ENCODE measurements at regions not wholly inside any gene's neighbourhood (a gene's known extent, or its start where the extent isn't known, plus 50 kb on each side); places are given as distances from the start of the nearest gene placed in this dataset.

- Histone ChIP-seq H2BK5ac (ENCODE audit: low read length) (no peak overlapping the region), H2AFZ (ENCODE audit: low read length) (peak overlapping the region; percentile 36), H3K4me2 (ENCODE audit: insufficient read depth, low read length, poor library complexity, severe bottlenecking) (no peak overlapping the region), H3K27me3 (ENCODE audit: control insufficient read depth in 3 of 3, insufficient read depth in 3 of 3, low read depth in 1 of 3, low read length in 3 of 3) (no peaks in the 10 kb centered on the region), H3K36me3 (replicated peaks in 1 of 2; ENCODE audit: control insufficient read depth in 2 of 2, insufficient read depth in 2 of 2, low read length in 2 of 2) (no peaks in the 10 kb centered on the region), H3K79me1 (ENCODE audit: low read depth, low read length) (no peaks in the 10 kb centered on the region), H3K27ac (replicated peaks; ENCODE audit: low read length) (no peak overlapping the region), H3K9me3 (replicated peaks in 1 of 2; ENCODE audit: control insufficient read depth in 2 of 2, insufficient read depth in 1 of 2, low read depth in 1 of 2, low read length in 2 of 2) (no peaks in the 10 kb centered on the region), H4K91ac (ENCODE audit: low read depth, low read length, poor library complexity) (no peak overlapping the region), H2BK15ac (ENCODE audit: low read length) (no peak overlapping the region), H3K23ac (ENCODE audit: low read depth, low read length, poor library complexity) (no peak overlapping the region), H3K4me1 (ENCODE audit: control insufficient read depth in 2 of 2, insufficient read depth in 1 of 2, low read depth in 1 of 2, low read length in 2 of 2) (peaks cover 0 to 6% of the 10 kb centered on the region in 2 donors), H2AK5ac (ENCODE audit: low read depth, low read length) (no peak overlapping the region), H3K18ac (ENCODE audit: low read length) (no peak overlapping the region), H3K4me3 (ENCODE audit: low read length in 2 of 2) (no peak overlapping the region), H4K8ac (ENCODE audit: low read depth, low read length) (no peak overlapping the region), H2BK120ac (ENCODE audit: low read depth, low read length) (no peak overlapping the region), H2BK12ac (ENCODE audit: low read length) (no peak overlapping the region), H3K9ac (ENCODE audit: low read depth, low read length, poor library complexity) (no peak overlapping the region), H3K4ac (ENCODE audit: low read length) (no peak overlapping the region), H3K14ac (ENCODE audit: low read length) (no peak overlapping the region)
- DNase-seq (ENCODE audit: low spot score), result no peak
- WGBS, 2 donors (ENCODE audit: extremely low coverage in 2 of 2, insufficient read length in 2 of 2, insufficient replicate concordance in 1 of 2), result no CpG with 5 or more reads among the region's 3 CpGs
Measured at GRCh38 chr13:105721016-105721415, 814.4 kb downstream of the EFNB2 start.

GRCh38 chr13:105719859-105720258 is 815.6 kb downstream of the EFNB2 start:
- H4K91ac ChIP-seq (ENCODE audit: low read depth, low read length, poor library complexity), result no peak overlapping the region
- no peaks in the 10 kb centered on the region for H3K79me1 ChIP-seq (ENCODE audit: low read depth, low read length)
- no peak overlapping the region for H2AK5ac ChIP-seq (ENCODE audit: low read depth, low read length)
- no CpG with 5 or more reads among the region's 6 CpGs for WGBS, 2 donors (ENCODE audit: extremely low coverage in 2 of 2, insufficient read length in 2 of 2, insufficient replicate concordance in 1 of 2)
- H3K9ac ChIP-seq (ENCODE audit: low read depth, low read length, poor library complexity), result no peak overlapping the region
- H3K4ac ChIP-seq (ENCODE audit: low read length), result no peak overlapping the region
- H2BK12ac ChIP-seq (ENCODE audit: low read length), result no peak overlapping the region
- no peaks in the 10 kb centered on the region for H3K36me3 ChIP-seq (replicated peaks in 1 of 2; ENCODE audit: control insufficient read depth in 2 of 2, insufficient read depth in 2 of 2, low read length in 2 of 2)
- H4K8ac ChIP-seq (ENCODE audit: low read depth, low read length), result no peak overlapping the region
- no peak overlapping the region for H2BK120ac ChIP-seq (ENCODE audit: low read depth, low read length)
- H2AFZ ChIP-seq (ENCODE audit: low read length), result peak overlapping the region; percentile 18
- DNase-seq (ENCODE audit: low spot score), result no peak
- no peak overlapping the region for H3K14ac ChIP-seq (ENCODE audit: low read length)
- H3K4me1 ChIP-seq (ENCODE audit: control insufficient read depth in 2 of 2, insufficient read depth in 1 of 2, low read depth in 1 of 2, low read length in 2 of 2), result peaks cover 0 to 6% of the 10 kb centered on the region in 2 donors
- H3K4me2 ChIP-seq (ENCODE audit: insufficient read depth, low read length, poor library complexity, severe bottlenecking), result no peak overlapping the region
- H2BK15ac ChIP-seq (ENCODE audit: low read length), result no peak overlapping the region
- H3K23ac ChIP-seq (ENCODE audit: low read depth, low read length, poor library complexity), result no peak overlapping the region
- H3K27ac ChIP-seq (replicated peaks; ENCODE audit: low read length), result no peak overlapping the region
- H3K18ac ChIP-seq (ENCODE audit: low read length), result no peak overlapping the region
- H3K27me3 ChIP-seq (ENCODE audit: control insufficient read depth in 3 of 3, insufficient read depth in 3 of 3, low read depth in 1 of 3, low read length in 3 of 3), result no peaks in the 10 kb centered on the region
- no peak overlapping the region for H2BK5ac ChIP-seq (ENCODE audit: low read length)
- no peak overlapping the region for H3K4me3 ChIP-seq (ENCODE audit: low read length in 2 of 2)
- H3K9me3 ChIP-seq (replicated peaks in 1 of 2; ENCODE audit: control insufficient read depth in 2 of 2, insufficient read depth in 1 of 2, low read depth in 1 of 2, low read length in 2 of 2), result no peaks in the 10 kb centered on the region

- H2BK120ac ChIP-seq (ENCODE audit: low read depth, low read length), result no peak overlapping the region
- no peak for DNase-seq (ENCODE audit: low spot score)
- WGBS, 2 donors (ENCODE audit: extremely low coverage in 2 of 2, insufficient read length in 2 of 2, insufficient replicate concordance in 1 of 2), result no CpG with 5 or more reads among the region's 3 CpGs
Measured at GRCh38 chr13:105709181-105709580, 826.3 kb downstream of the EFNB2 start.

GRCh38 chr13:105703843-105704242 is 831.6 kb downstream of the EFNB2 start:
- no peak overlapping the region for H3K4me2 ChIP-seq (ENCODE audit: insufficient read depth, low read length, poor library complexity, severe bottlenecking)
- H2AFZ ChIP-seq (ENCODE audit: low read length), result no peak overlapping the region
- H3K27me3 ChIP-seq (ENCODE audit: control insufficient read depth in 3 of 3, insufficient read depth in 3 of 3, low read depth in 1 of 3, low read length in 3 of 3), result no peaks in the 10 kb centered on the region
- no peak overlapping the region for H4K8ac ChIP-seq (ENCODE audit: low read depth, low read length)
- H3K4me1 ChIP-seq (ENCODE audit: control insufficient read depth in 2 of 2, insufficient read depth in 1 of 2, low read depth in 1 of 2, low read length in 2 of 2), result no peaks in the 10 kb centered on the region
- no peaks in the 10 kb centered on the region for H3K36me3 ChIP-seq (replicated peaks in 1 of 2; ENCODE audit: control insufficient read depth in 2 of 2, insufficient read depth in 2 of 2, low read length in 2 of 2)
- H3K9ac ChIP-seq (ENCODE audit: low read depth, low read length, poor library complexity), result no peak overlapping the region
- no peak overlapping the region for H3K4me3 ChIP-seq (ENCODE audit: low read length in 2 of 2)
- no CpG with 5 or more reads among the region's 3 CpGs for WGBS, 2 donors (ENCODE audit: extremely low coverage in 2 of 2, insufficient read length in 2 of 2, insufficient replicate concordance in 1 of 2)
- H3K23ac ChIP-seq (ENCODE audit: low read depth, low read length, poor library complexity), result no peak overlapping the region
- H2BK120ac ChIP-seq (ENCODE audit: low read depth, low read length), result no peak overlapping the region
- H3K27ac ChIP-seq (replicated peaks; ENCODE audit: low read length), result no peak overlapping the region
- H2BK5ac ChIP-seq (ENCODE audit: low read length), result no peak overlapping the region
- no peak overlapping the region for H3K4ac ChIP-seq (ENCODE audit: low read length)
- no peak overlapping the region for H4K91ac ChIP-seq (ENCODE audit: low read depth, low read length, poor library complexity)
- H3K79me1 ChIP-seq (ENCODE audit: low read depth, low read length), result no peaks in the 10 kb centered on the region
- H2BK12ac ChIP-seq (ENCODE audit: low read length), result no peak overlapping the region
- H2AK5ac ChIP-seq (ENCODE audit: low read depth, low read length), result no peak overlapping the region
- H3K9me3 ChIP-seq (replicated peaks in 1 of 2; ENCODE audit: control insufficient read depth in 2 of 2, insufficient read depth in 1 of 2, low read depth in 1 of 2, low read length in 2 of 2), result no peaks in the 10 kb centered on the region
- no peak for DNase-seq (ENCODE audit: low spot score)
- no peak overlapping the region for H3K14ac ChIP-seq (ENCODE audit: low read length)
- no peak overlapping the region for H2BK15ac ChIP-seq (ENCODE audit: low read length)
- H3K18ac ChIP-seq (ENCODE audit: low read length), result no peak overlapping the region

More at GRCh38 chr13:105709181-105709580, 826.3 kb downstream of the EFNB2 start:
- Histone ChIP-seq H3K9me3 (replicated peaks in 1 of 2; ENCODE audit: control insufficient read depth in 2 of 2, insufficient read depth in 1 of 2, low read depth in 1 of 2, low read length in 2 of 2) (no peaks in the 10 kb centered on the region), H3K27me3 (ENCODE audit: control insufficient read depth in 3 of 3, insufficient read depth in 3 of 3, low read depth in 1 of 3, low read length in 3 of 3) (no peaks in the 10 kb centered on the region), H3K36me3 (replicated peaks in 1 of 2; ENCODE audit: control insufficient read depth in 2 of 2, insufficient read depth in 2 of 2, low read length in 2 of 2) (no peaks in the 10 kb centered on the region), H3K14ac (ENCODE audit: low read length) (no peak overlapping the region), H2BK5ac (ENCODE audit: low read length) (no peak overlapping the region), H4K91ac (ENCODE audit: low read depth, low read length, poor library complexity) (no peak overlapping the region), H3K4me3 (ENCODE audit: low read length in 2 of 2) (no peak overlapping the region), H2AK5ac (ENCODE audit: low read depth, low read length) (no peak overlapping the region), H4K8ac (ENCODE audit: low read depth, low read length) (no peak overlapping the region), H3K79me1 (ENCODE audit: low read depth, low read length) (no peaks in the 10 kb centered on the region), H3K4me1 (ENCODE audit: control insufficient read depth in 2 of 2, insufficient read depth in 1 of 2, low read depth in 1 of 2, low read length in 2 of 2) (no peaks in the 10 kb centered on the region), H3K23ac (ENCODE audit: low read depth, low read length, poor library complexity) (no peak overlapping the region), H2AFZ (ENCODE audit: low read length) (no peak overlapping the region), H3K4ac (ENCODE audit: low read length) (no peak overlapping the region), H2BK12ac (ENCODE audit: low read length) (no peak overlapping the region), H3K4me2 (ENCODE audit: insufficient read depth, low read length, poor library complexity, severe bottlenecking) (no peak overlapping the region), H2BK15ac (ENCODE audit: low read length) (no peak overlapping the region), H3K27ac (replicated peaks; ENCODE audit: low read length) (no peak overlapping the region), H3K9ac (ENCODE audit: low read depth, low read length, poor library complexity) (no peak overlapping the region), H3K18ac (ENCODE audit: low read length) (no peak overlapping the region)

Data from neuronal stem cell (in vitro differentiated cells).